ENCODE measurements at regions not wholly inside any gene's neighbourhood (a gene's known extent, or its start where the extent isn't known, plus 50 kb on each side); places are given as distances from the start of the nearest gene placed in this dataset.

- Histone ChIP-seq H3K9me1 (ENCODE audit: control insufficient read depth, insufficient read depth, low read length) (no peaks in the 10 kb centered on the region), H3K79me2 (ENCODE audit: control insufficient read depth, insufficient read depth, low read length) (no peaks in the 10 kb centered on the region), H3K9ac (ENCODE audit: insufficient read depth in 1 of 2, low read depth in 2 of 2, low read length in 2 of 2) (no peak overlapping the region), H3K4me1 (replicated peaks in 1 of 2; ENCODE audit: control insufficient read depth in 2 of 2, insufficient read depth in 2 of 2, low read length in 2 of 2) (no peaks in the 10 kb centered on the region), H3K36me3 (ENCODE audit: control insufficient read depth, insufficient read depth, low read length) (no peaks in the 10 kb centered on the region), H4K20me1 (replicated peaks; ENCODE audit: control insufficient read depth, insufficient read depth, low read length) (no peaks in the 10 kb centered on the region), H3K27me3 (ENCODE audit: control insufficient read depth in 2 of 2, insufficient read depth in 2 of 2, low read length in 2 of 2) (peaks cover 0 to 11% of the 10 kb centered on the region in 2 experiments; a peak in 1 of 5 replicates), H2AFZ (ENCODE audit: low read depth, low read length) (no peak overlapping the region), H3K4me3 (no peak overlapping the region), H3K9me3 (replicated peaks; ENCODE audit: control insufficient read depth, insufficient read depth, low read depth, low read length) (no peaks in the 10 kb centered on the region), H3K27ac (ENCODE audit: extremely low read depth, low read depth, low read length) (no peak overlapping the region), H3K4me2 (ENCODE audit: insufficient read depth, low read length) (no peak overlapping the region)
- DNase-seq (ENCODE audit: extremely low read depth in 1 of 4, low spot score in 3 of 4) (no peak), ATAC-seq (no peak), FAIRE-seq (no peak)
- BruUV-seq (replicated peaks): no TSS peak
- TF ChIP-seq FIP1L1 (IDR thresholded peaks at IDR 0.05; ENCODE audit: low read depth, low read length, poor library complexity, severe bottlenecking) (no peak), OTX1 (CRISPR knock-in tag; IDR thresholded peaks at IDR 0.05) (no peak), CREB3L1 (IDR thresholded peaks at IDR 0.05; ENCODE audit: borderline replicate concordance, low read depth) (no peak), ZFPM2 (CRISPR knock-in tag; IDR thresholded peaks at IDR 0.05) (no peak), XRCC3 (IDR thresholded peaks at IDR 0.05) (no peak), CTCF (IDR thresholded peaks at IDR 0.05 in 2 of 3, conservative IDR thresholded peaks at IDR 0.05 in 1 of 3; ENCODE audit: insufficient read depth in 2 of 3, low read depth in 1 of 3, low read length in 3 of 3) (no peak), CHD1 (IDR thresholded peaks at IDR 0.05; ENCODE audit: low read length) (no peak), NFIC (IDR thresholded peaks at IDR 0.05) (peak; percentile 57)
- in situ Hi-C loops (cut with MboI) (no loop called here), intact Hi-C loops (cut with micrococcal nuclease) (no loop called here)
- POLR2A ChIA-PET: no interaction called here
- WGBS (ENCODE audit: insufficient coverage, low coverage, missing lambda C conversion rate): 0% methylated on average over 3 of the region's 3 CpGs
- CTCF ChIA-PET (ENCODE audit: low intra/inter-chr PET ratio): no interaction called here
Observed at GRCh38 chr17:14458724-14459123, 157.8 kb downstream of the HS3ST3B1 start.
